Ovary (tissue), 3 donors: ENCODE measurements at regions not wholly inside any gene's neighbourhood (a gene's known extent, or its start where the extent isn't known, plus 50 kb on each side); places are given as distances from the start of the nearest gene placed in this dataset.

Source experiments
- EP300 ChIP-seq: sonication (generic); formaldehyde crosslinking; IDR thresholded peaks from one replicate; pipeline ENCODE4 v1.6.1; 2017; ENCODE audit warnings: antibody characterized with exemption
- POLR2A ChIP-seq: fragments of 450-650 bp; IDR thresholded peaks from one replicate; pipeline ENCODE4 v1.6.1; 2017; ENCODE audit warnings: antibody characterized with exemption, mild to moderate bottlenecking, moderate library complexity
- TF ChIP-seq, protein P1 (sequence below), 3 donors: fragments of 450-650 bp in 2 of 3; fragments of 200-600 bp in 1 of 3; IDR thresholded peaks; one replicate each; pipeline versions ENCODE4 v1.5.1 to v1.8.0; 2016 to 2022; ENCODE audit warnings: antibody characterized with exemption in 3 of 3, mild to moderate bottlenecking in 1 of 3
- donor health status: DM: no; HTN: no; CAD: no.

DNA sequence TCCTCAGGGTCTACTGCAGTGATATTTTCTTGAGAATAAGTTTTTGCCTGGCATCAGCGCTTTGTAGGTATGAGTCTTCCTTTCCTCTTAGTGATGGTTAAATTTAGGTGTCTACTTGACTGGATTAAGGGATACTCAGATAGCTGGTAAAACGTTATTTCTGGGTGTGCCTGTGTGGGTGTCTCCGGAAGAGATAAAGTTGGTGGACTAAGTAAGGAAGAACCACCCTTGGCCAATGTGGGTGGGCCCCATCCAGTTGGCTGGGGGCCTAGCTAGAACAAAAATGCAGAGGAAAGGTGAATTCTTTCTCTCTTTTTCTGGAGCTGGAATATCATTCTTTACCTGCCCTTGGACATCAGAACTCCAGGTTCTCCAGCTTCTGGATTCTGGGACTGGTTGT lies 138.8 kb downstream of the ADCYAP1R1 start:
- TF ChIP-seq, protein P1, sequence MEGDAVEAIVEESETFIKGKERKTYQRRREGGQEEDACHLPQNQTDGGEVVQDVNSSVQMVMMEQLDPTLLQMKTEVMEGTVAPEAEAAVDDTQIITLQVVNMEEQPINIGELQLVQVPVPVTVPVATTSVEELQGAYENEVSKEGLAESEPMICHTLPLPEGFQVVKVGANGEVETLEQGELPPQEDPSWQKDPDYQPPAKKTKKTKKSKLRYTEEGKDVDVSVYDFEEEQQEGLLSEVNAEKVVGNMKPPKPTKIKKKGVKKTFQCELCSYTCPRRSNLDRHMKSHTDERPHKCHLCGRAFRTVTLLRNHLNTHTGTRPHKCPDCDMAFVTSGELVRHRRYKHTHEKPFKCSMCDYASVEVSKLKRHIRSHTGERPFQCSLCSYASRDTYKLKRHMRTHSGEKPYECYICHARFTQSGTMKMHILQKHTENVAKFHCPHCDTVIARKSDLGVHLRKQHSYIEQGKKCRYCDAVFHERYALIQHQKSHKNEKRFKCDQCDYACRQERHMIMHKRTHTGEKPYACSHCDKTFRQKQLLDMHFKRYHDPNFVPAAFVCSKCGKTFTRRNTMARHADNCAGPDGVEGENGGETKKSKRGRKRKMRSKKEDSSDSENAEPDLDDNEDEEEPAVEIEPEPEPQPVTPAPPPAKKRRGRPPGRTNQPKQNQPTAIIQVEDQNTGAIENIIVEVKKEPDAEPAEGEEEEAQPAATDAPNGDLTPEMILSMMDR (IDR thresholded peaks at IDR 0.05) = no peak
- no peak for TF ChIP-seq POLR2A
- no peak for TF ChIP-seq EP300
